GM23248 (cell line): ENCODE measurements at regions not wholly inside any gene's neighbourhood (a gene's known extent, or its start where the extent isn't known, plus 50 kb on each side); places are given as distances from the start of the nearest gene placed in this dataset.

Experiments used
- DNase-seq: peaks from one replicate; pipeline ENCODE4 v3.0.0-alpha.2; 2015
- H2AFZ ChIP-seq: fragments of 200-600 bp; sonication (generic); 2 replicates; pipeline ENCODE4 v1.6.1; 2016; ENCODE audit warnings: antibody characterized with exemption
- H3F3A ChIP-seq: fragments of 200-600 bp; sonication (generic); 2 replicates; pipeline ENCODE4 v1.6.1; 2016; ENCODE audit warnings: mild to moderate bottlenecking, antibody characterized with exemption, mixed run types; ENCODE audit not compliant: insufficient read depth
- H3K27ac ChIP-seq: fragments of 200-600 bp; sonication (generic); 2 replicates; pipeline ENCODE4 v1.5.1; 2016; ENCODE audit warnings: mild to moderate bottlenecking
- H3K27me3 ChIP-seq: fragments of 200-600 bp; sonication (generic); replicated peaks from 2 replicates; pipeline ENCODE4 v1.6.1; 2016; ENCODE audit warnings: mild to moderate bottlenecking; ENCODE audit not compliant: insufficient read depth
- H3K36me3 ChIP-seq: fragments of 200-600 bp; sonication (generic); 2 replicates; pipeline ENCODE4 v1.6.1; 2016; ENCODE audit warnings: low read depth, mild to moderate bottlenecking
- H3K4me1 ChIP-seq: fragments of 200-600 bp; sonication (generic); 2 replicates; pipeline ENCODE4 v1.6.1; 2016; ENCODE audit warnings: mild to moderate bottlenecking; ENCODE audit not compliant: insufficient read depth
- H3K4me2 ChIP-seq: fragments of 200-600 bp; sonication (generic); one replicate; pipeline ENCODE4 v1.6.1; 2016; ENCODE audit warnings: mild to moderate bottlenecking; ENCODE audit not compliant: unreplicated experiment
- H3K4me3 ChIP-seq: fragments of 200-600 bp; sonication (generic); 2 replicates; pipeline ENCODE4 v1.5.1; 2016; ENCODE audit warnings: mild to moderate bottlenecking
- H3K79me2 ChIP-seq: fragments of 200-600 bp; sonication (generic); 2 replicates; pipeline ENCODE4 v1.6.1; 2016; ENCODE audit warnings: mild to moderate bottlenecking; ENCODE audit not compliant: insufficient read depth
- H3K9ac ChIP-seq: fragments of 200-600 bp; sonication (generic); 2 replicates; pipeline ENCODE4 v1.6.1; 2016; ENCODE audit warnings: mild to moderate bottlenecking
- H3K9me2 ChIP-seq: fragments of 200-600 bp; sonication (generic); 2 replicates; pipeline ENCODE4 v1.6.1; 2016; ENCODE audit warnings: mixed run types, mild to moderate bottlenecking, moderate library complexity; ENCODE audit not compliant: insufficient read depth
- H3K9me3 ChIP-seq: fragments of 200-600 bp; sonication (generic); one replicate; pipeline ENCODE4 v1.6.1; 2017; ENCODE audit warnings: low read depth
- H4K20me1 ChIP-seq: fragments of 200-600 bp; sonication (generic); 2 replicates; pipeline ENCODE4 v1.6.0; 2016; ENCODE audit not compliant: insufficient read depth
- EZH2 ChIP-seq: fragments of 200-600 bp; sonication (generic); IDR thresholded peaks from 2 replicates; pipeline ENCODE4 v1.6.1; 2018; ENCODE audit warnings: antibody characterized with exemption, mild to moderate bottlenecking; ENCODE audit not compliant: insufficient read depth, poor library complexity, severe bottlenecking
- EZH2phosphoT487 ChIP-seq: fragments of 200-600 bp; sonication (generic); IDR thresholded peaks from 2 replicates; pipeline ENCODE4 v1.6.1; 2018; ENCODE audit warnings: antibody characterized with exemption, moderate library complexity, mild to moderate bottlenecking, low read depth; ENCODE audit not compliant: insufficient read depth
- WGBS, 2 experiments: methylation state at CpG; one replicate each; pipeline ENCODE4 v1.1.6; 2015 to 2017; ENCODE audit warnings: low lambda C conversion rate in 2 of 2, low coverage in 1 of 2; ENCODE audit errors: missing lambda C conversion rate in 2 of 2; 5-methylcytosine and 5-hydroxymethylcytosine counted together
- in situ Hi-C: fragments of 300-500 bp; cut with MboI; formaldehyde crosslinking; loops from 2 replicates; pipeline ENCODE4 v1.15.0; 2020

GRCh38 chr2:88810017-88810416 lies 118.5 kb downstream of the RPIA start:
- no peaks in the 10 kb centered on the region for H3K4me1 ChIP-seq
- no peaks in the 10 kb centered on the region for H3F3A ChIP-seq
- H3K4me3 ChIP-seq: no peak overlapping the region
- no peaks in the 10 kb centered on the region for H3K9me3 ChIP-seq
- no peaks in the 10 kb centered on the region; the same call in 1 of the 2 replicates for H3K27me3 ChIP-seq
- H4K20me1 ChIP-seq: no peaks in the 10 kb centered on the region
- H3K4me2 ChIP-seq: no peak overlapping the region
- H3K9me2 ChIP-seq: no peaks in the 10 kb centered on the region
- no peaks in the 10 kb centered on the region for H3K79me2 ChIP-seq
- in situ Hi-C loops: no loop called here
- H3K27ac ChIP-seq: no peak overlapping the region
- no peak for DNase-seq
- H2AFZ ChIP-seq: no peak overlapping the region
- H3K9ac ChIP-seq: no peak overlapping the region
- whole genome bisulfite sequencing, 2 experiments: 2 to 6% methylated on average over 2 of the region's 2 CpGs
- no peaks in the 10 kb centered on the region for H3K36me3 ChIP-seq
- TF ChIP-seq EZH2phosphoT487: no peak
- TF ChIP-seq EZH2: no peak

DNA sequence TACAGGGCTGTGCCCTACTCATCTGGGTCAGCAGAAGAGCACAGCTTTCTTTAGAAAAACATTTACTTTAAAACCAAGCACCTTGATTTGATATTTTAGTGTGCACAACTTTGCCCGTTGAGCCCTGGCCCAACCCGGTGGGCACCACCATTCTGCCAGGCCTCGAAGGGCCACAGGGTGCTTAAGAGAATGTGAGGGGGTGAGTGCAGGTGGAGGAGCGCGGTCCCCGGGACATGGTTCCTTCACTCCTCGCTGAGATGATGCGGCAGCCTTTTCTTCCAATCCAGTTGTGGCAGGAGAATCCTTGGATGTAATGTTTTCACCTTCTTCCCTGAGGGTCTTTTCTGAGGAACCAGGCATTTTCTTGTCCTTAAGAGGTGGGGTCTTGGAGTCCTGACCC lies 119.0 kb downstream of the RPIA start:
- H2AFZ ChIP-seq: no peak overlapping the region
- TF ChIP-seq EZH2 (no peak), EZH2phosphoT487 (no peak)
- H3K27me3 ChIP-seq: no peaks in the 10 kb centered on the region; the same call in 1 of the 2 replicates
- in situ Hi-C loops: no loop called here
- no peaks in the 10 kb centered on the region for H3F3A ChIP-seq
- no peak overlapping the region for H3K4me2 ChIP-seq
- H4K20me1 ChIP-seq: no peaks in the 10 kb centered on the region
- H3K4me1 ChIP-seq: no peaks in the 10 kb centered on the region
- DNase-seq: no peak
- WGBS, 2 experiments: 58 to 61% methylated on average over 8 of the region's 8 CpGs
- no peaks in the 10 kb centered on the region for H3K36me3 ChIP-seq
- H3K9ac ChIP-seq: no peak overlapping the region
- no peaks in the 10 kb centered on the region for H3K79me2 ChIP-seq
- no peak overlapping the region for H3K4me3 ChIP-seq
- no peaks in the 10 kb centered on the region for H3K9me2 ChIP-seq
- H3K27ac ChIP-seq: no peak overlapping the region
- no peaks in the 10 kb centered on the region for H3K9me3 ChIP-seq

DNA sequence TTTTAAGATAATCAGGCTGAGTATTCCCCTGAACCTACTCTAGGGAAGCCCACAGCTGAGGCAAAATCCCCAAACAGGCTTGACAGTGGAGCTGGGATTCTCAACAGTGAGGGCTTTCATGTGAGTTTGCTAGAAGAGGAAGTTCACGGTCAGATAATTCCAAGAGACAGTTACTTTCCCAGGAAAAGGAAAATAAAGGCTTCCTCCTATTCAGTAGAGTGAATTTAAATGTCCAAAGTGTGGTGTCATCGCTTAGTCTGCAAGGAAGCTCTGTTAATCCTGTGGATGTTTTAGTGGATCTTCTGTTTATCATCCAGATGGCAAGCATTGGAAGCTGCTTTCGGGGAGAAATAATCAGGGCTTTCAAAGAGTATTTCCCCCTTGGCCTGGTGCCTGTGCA lies 119.8 kb downstream of the RPIA start:
- no peak overlapping the region for H3K9ac ChIP-seq
- H2AFZ ChIP-seq: no peak overlapping the region
- H3K4me2 ChIP-seq: no peak overlapping the region
- no peaks in the 10 kb centered on the region; the same call in 1 of the 2 replicates for H3K27me3 ChIP-seq
- H3K36me3 ChIP-seq: no peaks in the 10 kb centered on the region
- in situ Hi-C loops: no loop called here
- no peaks in the 10 kb centered on the region for H4K20me1 ChIP-seq
- no peak overlapping the region for H3K4me3 ChIP-seq
- H3K27ac ChIP-seq: no peak overlapping the region
- TF ChIP-seq EZH2: no peak
- TF ChIP-seq EZH2phosphoT487: no peak
- no peaks in the 10 kb centered on the region for H3K4me1 ChIP-seq
- no peak for DNase-seq
- H3K79me2 ChIP-seq: no peaks in the 10 kb centered on the region
- H3K9me2 ChIP-seq: no peaks in the 10 kb centered on the region
- H3F3A ChIP-seq: no peaks in the 10 kb centered on the region
- 35 to 36% methylated on average over 3 of the region's 3 CpGs for WGBS, 2 experiments
- no peaks in the 10 kb centered on the region for H3K9me3 ChIP-seq

GRCh38 chr2:88811681-88812080 lies 120.2 kb downstream of the RPIA start:
- Histone ChIP-seq H3K4me1 (no peaks in the 10 kb centered on the region), H3K4me2 (no peak overlapping the region), H3K4me3 (no peak overlapping the region), H3K27ac (no peak overlapping the region), H3K27me3 (no peaks in the 10 kb centered on the region; the same call in 1 of the 2 replicates), H3K9me3 (no peaks in the 10 kb centered on the region), H2AFZ (no peak overlapping the region), H4K20me1 (no peaks in the 10 kb centered on the region), H3F3A (no peaks in the 10 kb centered on the region), H3K9ac (no peak overlapping the region), H3K9me2 (no peaks in the 10 kb centered on the region), H3K79me2 (no peaks in the 10 kb centered on the region), H3K36me3 (no peaks in the 10 kb centered on the region)
- no peak for DNase-seq
- TF ChIP-seq EZH2phosphoT487 (no peak), EZH2 (no peak)
- in situ Hi-C loops: no loop called here
- 21 to 30% methylated on average over 6 to 7 of the region's 8 CpGs for WGBS, 2 experiments

DNA sequence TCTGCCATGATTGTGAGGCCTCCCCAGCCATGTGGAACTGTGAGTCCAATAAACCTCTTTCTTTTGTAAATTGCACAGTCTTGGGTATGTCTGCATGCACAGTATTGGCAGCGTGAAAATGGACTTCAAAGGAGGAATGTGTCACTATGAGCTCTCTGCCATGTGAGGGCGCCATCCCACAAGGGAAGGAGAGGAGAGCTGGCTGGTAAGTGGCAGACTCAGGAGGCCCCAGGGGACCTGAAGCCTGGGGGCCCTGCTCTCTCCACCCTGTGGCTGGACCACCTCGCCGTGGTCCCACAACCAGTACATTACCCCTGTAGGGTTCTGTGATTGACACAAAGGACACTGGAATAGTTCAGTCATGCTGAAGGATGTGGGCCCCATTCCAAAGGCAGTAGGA lies 122.1 kb downstream of the RPIA start:
- Histone ChIP-seq H3K79me2 (no peaks in the 10 kb centered on the region), H3K9ac (no peak overlapping the region), H2AFZ (no peak overlapping the region), H3K27ac (no peak overlapping the region), H3K4me3 (no peak overlapping the region), H3K4me1 (no peaks in the 10 kb centered on the region), H3K9me2 (no peaks in the 10 kb centered on the region), H3F3A (no peaks in the 10 kb centered on the region), H3K27me3 (no peaks in the 10 kb centered on the region; the same call in 1 of the 2 replicates), H3K4me2 (no peak overlapping the region), H4K20me1 (no peaks in the 10 kb centered on the region), H3K9me3 (no peaks in the 10 kb centered on the region), H3K36me3 (no peaks in the 10 kb centered on the region)
- no peak for DNase-seq
- in situ Hi-C loops: no loop called here
- TF ChIP-seq EZH2phosphoT487: no peak
- TF ChIP-seq EZH2: no peak
- WGBS, 2 experiments: 57 to 59% methylated on average over 4 of the region's 4 CpGs
